ENCODE measurements at regions not wholly inside any gene's neighbourhood (a gene's known extent, or its start where the extent isn't known, plus 50 kb on each side); places are given as distances from the start of the nearest gene placed in this dataset.
"Not testable (repeated sequence)": the region's sequence is repeated elsewhere in the genome, so short reads cannot be mapped to it uniquely, and the experiment has no call there.

DNA sequence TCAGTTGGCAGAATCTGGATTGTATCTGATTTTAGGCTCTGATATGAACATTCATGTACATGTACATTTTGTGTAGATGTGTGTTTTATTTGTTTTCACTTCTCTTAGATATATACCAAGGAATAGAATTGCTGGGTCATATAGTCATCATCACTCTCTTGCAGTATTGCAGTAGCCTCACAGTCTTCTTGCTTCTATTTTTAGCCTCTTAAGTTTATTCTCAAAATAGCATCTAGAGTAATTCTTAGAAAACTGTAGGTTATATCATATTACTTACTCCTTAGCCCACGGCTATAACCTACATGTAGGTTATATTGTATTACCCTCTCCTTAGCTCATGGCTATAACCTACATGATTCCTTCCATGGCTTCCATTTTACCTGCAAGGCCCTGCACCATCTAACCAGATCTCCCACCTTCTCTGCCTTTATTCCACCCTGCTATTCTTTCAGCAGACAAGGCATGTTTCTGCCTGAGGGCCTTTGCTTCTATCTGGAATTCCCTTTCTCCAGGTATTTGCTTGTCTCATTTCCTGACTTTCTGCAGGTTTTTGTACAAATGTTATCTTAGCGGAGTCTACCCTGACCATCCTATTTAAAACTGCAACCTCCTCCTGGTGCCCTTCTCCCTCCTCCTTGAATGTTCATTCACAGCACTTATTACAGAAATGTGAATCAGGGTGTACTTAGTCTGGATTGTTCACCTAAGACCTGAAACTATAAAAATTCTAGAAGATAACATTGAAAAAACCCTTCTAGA is 109.0 kb upstream of the ETV3 start:
- DNase-seq: no peak

DNA sequence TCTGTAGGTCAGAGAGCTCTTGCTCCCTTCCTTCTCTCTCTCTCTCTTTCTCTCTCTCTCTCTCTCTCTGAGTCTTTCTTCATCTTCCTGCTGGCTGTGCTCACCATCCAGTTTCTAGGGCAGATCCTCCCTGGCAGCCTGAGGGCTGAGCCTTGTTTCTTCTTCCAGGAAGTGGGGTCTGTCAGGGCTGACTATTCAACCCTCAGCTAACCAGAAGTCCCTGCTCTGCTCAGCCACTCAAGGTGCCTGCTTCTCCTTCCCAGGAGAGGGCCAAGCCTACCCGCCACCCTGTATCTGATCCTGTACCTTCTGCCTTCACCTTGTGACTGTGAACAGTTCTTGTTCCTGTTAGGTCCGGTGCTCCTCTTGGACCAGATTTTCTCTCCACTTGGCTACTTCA is 107.6 kb upstream of the ETV3 start:
- no peak for DNase-seq

- DNase-seq: no peak
Measured at GRCh38 chr1:157241185-157241538, 103.0 kb upstream of the ETV3 start.

DNA sequence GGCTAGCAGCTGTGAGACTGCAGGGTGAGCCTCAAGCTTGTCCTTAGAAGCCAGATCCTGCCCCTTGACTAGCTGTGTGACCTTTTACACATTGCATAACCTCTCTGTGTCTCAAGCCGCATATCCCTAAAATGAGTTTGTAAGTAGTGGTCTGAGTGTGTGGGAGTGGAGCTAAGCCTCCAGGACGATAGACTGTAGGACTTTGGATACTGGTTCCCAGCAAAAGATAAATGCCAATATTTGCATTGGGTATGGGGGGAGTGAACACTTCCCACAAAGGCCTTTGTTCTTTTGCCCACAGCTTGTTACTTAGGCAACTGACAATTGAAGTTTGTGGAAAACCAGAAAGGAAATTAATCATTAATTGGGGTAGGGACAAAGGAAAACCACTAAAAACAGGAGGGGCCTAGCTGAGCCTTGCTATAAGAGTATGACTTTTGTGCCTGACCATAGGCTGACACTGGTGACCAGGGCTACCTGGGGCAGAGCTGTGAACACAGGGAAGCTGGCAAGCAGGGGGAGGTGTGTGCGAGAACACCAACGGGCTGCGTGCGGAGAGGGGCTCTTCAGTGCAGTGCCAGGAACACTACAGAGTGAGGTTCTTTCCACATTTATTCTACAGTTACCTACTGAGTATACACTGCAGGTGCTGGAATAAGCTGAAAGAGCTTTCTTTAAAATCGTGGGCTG is 102.4 kb upstream of the ETV3 start:
- no peak for DNase-seq

- DNase-seq: no peak
Measured at GRCh38 chr1:157239936-157240335, 101.7 kb upstream of the ETV3 start.

- no peak for DNase-seq
Measured at GRCh38 chr1:157238585-157238984, 100.4 kb upstream of the ETV3 start.

DNA sequence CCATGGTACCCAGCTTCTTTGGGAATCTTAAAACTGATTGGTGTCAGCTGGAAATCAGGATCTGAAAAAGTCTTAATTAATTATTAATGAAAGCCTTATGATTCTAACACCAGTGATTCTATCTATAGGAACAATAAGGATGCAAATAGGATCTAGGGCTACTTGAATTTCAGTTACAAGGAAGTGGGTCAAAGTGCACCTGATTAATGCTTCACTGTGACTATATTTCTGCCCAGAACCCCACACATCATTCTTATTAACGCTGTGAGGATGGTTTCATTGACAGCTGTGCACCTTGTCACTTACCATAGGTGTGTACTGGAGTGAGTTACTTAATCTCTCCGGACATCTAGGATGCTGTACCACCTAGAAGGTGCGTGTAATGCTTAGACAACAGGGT is 99.8 kb upstream of the ETV3 start:
- no peak for DNase-seq

DNA sequence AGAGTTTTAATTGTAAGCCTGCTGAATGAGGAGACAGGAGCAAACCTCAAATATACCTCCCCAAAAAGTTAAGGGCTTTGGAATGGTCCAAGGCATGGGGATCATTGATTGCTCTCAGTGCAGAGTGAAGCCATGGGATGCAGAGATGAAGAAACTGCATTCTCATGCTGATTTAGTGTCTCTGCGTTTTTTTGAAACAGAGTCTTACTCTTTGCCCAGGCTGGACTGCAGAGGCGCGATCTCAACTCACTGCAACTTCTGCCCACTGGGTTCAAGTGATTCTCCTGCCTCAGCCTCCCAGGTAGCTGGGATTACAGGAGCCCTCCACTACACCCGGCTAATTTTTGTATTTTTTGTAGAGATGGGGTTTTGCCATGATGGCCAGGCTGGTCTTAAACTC is 99.3 kb upstream of the ETV3 start:
- DNase-seq: no peak

DNA sequence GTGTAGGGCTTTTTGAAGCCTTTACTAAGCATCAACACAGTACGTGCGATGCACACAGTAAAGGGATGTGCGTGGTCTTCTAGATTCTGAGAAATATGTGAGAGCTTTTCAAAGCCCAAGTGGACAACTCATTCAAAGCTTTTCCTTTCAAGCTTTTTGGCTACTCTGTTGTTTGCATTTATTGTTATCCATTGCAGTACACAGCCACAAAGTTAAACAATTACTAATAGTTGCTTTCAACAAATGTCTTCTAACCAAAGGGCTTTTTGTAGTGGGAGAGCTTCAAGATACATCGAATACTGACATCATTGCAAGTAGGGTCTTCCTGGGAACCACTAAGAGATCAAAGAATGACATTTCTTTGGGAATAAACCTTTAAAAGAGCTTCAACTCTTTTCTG is 97.9 kb upstream of the ETV3 start:
- no peak for DNase-seq

DNA sequence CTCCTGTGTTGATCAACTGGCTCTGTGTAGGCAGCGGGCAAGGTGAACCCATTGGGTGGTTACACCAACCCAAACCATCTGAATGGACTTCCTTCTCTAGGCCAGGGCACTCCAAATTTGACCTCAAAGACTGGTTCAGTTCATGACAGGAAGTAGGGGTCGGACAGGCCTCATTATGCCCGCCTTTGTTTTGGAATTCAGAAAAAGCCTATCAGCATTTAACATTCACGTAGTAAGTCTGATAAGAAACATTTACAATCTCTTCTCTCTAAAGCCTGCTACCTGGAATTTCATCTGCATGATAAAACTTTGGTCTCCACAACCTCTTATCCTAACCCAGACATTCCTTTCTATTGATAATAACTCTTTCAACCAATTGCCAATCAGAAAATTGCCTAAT is 97.1 kb upstream of the ETV3 start:
- no peak for DNase-seq

GRCh38 chr1:157234705-157235273 is 96.6 kb upstream of the ETV3 start:
- no peak for DNase-seq

- DNase-seq: no peak
Measured at GRCh38 chr1:157233131-157233530, 94.9 kb upstream of the ETV3 start.

GRCh38 chr1:157231846-157232525 is 93.8 kb upstream of the ETV3 start:
- no peak for DNase-seq

DNA sequence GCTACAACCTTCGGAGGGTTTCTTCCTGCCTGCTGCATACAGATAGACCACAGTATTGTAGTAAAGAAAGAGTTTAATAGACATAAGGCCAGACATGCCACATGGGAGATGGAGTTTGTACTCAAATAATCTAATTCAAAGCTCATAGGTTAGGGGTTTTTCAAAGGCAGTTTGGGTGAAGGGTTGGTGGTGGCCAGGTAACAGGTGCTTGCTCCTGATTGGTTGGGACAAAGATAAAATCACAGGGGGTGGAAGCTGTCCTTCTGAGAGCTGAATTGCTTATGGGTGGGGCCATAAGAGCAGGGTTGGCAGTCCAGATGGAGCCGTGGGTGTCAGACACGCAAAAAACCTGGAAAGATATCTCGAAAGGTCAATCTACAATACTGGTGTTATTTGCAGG is 92.3 kb upstream of the ETV3 start:
- DNase-seq: no peak

DNA sequence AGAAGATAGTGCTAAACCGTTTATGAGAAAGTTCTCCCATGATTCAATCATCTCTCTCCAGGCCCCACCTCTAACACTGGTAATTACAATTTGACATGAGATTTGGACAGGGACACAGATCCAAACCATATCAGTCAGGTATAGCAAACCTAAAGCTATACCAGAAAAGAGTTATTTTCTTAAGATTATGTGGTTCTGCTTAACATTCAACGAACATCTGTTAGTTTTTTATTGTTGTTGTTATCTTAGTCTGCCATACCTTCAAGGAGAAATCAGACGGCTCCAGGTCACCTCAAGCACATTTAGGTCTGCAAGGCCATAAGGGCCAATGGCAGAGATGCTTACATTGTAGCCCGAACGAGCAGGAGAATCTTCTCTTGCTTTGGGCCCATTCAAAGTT is 89.5 kb upstream of the ETV3 start:
- DNase-seq: no peak

DNA sequence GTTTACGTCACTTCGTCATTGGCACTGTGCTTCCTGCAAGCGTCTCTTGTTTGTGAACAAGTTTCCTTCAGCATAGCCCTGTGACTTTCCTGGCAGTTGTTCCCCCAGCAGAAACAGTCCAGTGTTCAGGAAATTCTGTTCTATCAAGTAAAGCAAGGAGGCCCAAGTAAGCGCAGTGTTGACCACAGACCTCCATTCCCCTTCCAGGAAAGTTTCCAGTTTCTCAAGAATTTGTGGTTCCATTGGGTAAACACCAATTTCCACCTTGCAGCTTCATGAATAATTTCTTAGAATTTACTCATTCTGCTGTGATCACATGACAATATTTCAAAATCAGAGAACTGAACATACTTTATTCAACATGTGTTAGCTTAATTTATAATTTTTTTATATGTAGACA is 88.5 kb upstream of the ETV3 start:
- no peak for DNase-seq

GRCh38 chr1:157219600-157219999 is 81.4 kb upstream of the ETV3 start:
- DNase-seq: no peak

DNA sequence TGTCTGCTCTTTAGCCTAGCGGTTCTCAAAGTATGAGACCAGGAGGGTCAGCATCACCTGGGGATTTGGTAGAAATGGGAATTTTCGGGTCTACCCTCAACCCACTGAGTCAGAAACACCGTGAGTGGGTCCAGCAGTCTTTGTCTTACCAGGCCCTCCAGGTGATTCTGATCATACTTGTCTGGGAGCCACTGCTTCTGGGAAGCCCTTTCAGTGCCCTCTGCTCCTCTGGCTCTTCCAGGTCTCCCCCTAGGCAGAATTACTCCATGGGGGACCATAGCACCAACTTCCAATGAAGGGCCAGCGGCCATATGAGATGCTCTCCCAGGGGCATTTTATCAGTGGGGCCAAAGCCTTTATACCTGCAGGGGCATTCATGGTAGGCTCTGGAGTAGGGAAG is 81.0 kb upstream of the ETV3 start:
- DNase-seq: no peak

GRCh38 chr1:157218671-157219070 is 80.5 kb upstream of the ETV3 start:
- no peak for DNase-seq

DNA sequence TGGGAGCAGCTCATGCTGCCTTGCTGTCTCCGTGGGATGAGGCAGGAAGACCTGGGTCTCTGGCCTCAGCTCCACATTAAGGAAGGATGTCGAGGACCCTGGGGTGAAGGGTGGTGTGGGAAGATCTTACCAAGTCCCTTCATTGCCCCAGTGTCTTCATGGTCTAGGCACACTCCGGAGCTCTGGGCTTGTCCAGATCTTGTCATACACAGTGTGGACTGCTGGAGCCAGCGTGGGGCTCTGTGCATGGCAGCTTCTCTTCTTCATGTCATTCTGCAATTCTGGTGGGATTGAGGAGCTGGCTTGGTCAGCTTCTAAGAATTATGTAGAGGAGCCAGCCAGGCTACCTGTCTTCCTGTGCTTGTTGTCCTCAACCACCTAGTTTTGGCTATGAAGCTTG is 79.3 kb upstream of the ETV3 start:
- no peak for DNase-seq

DNA sequence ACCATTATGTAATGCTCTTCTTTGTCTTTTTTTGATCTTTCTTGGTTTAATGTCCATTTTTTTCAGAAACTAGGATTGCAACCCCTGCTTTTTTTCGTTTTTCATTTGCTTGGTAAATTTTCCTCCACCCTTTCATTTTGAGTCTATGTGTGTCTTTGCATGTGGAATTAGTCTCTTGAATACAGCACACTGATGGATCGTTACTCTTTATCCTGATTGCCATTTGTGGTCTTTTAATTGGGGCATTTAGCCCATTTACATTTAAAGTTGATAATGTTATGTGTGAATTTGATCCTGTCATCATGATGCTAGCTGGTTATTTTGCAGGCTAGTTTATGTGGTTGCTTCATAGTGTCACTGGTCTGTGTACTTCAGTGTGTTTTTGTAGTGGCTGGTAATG is 75.6 kb upstream of the ETV3 start:
- no peak for DNase-seq

GRCh38 chr1:157209514-157209913 is 71.3 kb upstream of the ETV3 start:
- DNase-seq: no peak

GRCh38 chr1:157205982-157206381 is 67.8 kb upstream of the ETV3 start:
- DNase-seq: not testable (repeated sequence)

- DNase-seq: no peak
Measured at GRCh38 chr1:157203166-157203565, 65.0 kb upstream of the ETV3 start.
